ENCODE measurements at regions not wholly inside any gene's neighbourhood (a gene's known extent, or its start where the extent isn't known, plus 50 kb on each side); places are given as distances from the start of the nearest gene placed in this dataset.
"Not testable (repeated sequence)": the region's sequence is repeated elsewhere in the genome, so short reads cannot be mapped to it uniquely, and the experiment has no call there.

GRCh38 chr4:126172126-126172525, 857.4 kb downstream of the FAT4 start:
- DNase-seq = no peak

DNA sequence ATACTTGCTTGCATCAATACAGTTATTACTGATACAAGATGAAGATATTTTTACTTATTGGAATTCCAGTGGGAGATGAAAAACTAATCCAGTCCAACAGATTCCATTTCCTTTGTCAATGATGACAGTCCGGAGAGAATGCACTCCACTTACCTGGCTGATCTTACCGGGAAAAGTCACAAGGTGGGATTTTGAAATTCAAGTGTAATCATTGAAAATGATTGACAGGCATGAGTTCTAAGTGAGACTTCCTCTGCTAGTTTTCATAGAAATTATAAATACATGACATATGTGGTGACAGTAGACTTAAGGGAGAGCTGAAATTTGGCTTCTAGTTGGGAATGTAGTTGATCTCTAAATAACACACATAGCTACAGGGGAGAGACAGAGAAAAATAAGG, 859.9 kb downstream of the FAT4 start:
- no peak for DNase-seq

DNA sequence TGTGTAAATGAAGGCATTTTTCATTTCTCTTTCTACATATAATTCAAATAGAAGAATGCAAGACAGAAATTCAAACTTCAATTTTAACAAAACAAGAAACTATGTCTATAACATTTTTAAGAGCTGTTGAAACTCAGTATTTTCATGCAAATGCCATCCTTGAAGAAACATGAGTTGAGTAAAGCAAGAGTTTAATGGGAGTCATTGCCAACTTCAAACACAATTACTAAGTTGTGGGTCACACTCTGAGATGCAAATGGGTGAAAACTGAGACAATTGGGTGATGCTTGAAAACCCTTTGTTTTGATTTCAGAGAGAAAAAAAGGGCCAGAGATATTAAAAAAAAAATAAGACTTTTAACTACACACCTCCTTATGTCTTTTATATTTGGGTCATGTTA, 865.9 kb downstream of the FAT4 start:
- DNase-seq = no peak

DNA sequence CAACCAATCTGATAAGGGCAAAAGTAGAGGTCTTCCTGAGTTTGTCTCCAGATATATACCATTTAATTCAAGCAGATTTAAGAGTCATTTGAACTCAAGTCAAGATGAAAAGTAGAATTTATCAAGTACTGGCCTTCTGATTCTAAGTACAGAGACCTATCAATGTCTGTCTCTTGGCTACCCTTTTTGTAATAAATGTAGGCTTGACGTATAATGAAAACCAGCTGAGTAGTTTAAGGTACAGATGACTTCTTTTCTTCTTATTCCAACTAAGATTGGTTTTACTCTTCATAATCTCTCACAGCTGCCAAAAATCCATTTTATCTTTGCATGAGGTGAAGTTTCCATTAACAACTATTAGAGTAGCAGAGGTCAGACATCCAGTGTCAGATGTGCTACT, 867.6 kb downstream of the FAT4 start:
- DNase-seq = no peak

DNA sequence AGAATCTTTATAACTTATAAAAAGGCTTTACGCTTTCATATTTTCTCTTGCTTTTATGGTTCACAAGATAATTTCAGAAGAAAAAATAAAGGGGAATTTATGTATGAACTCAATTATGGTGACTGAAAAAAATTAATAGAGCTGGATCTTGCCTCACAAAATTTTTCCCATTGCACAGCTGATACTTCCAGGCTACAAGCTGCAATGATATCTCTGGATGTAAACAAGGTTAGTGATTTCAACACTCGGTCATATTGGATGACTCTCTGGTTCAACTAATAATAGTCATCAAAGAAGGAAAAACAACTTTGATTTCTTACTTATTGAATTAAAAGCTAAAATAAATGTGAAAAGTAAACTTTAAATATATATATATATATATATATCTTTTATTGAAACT, 868.0 kb downstream of the FAT4 start:
- no peak for DNase-seq

DNA sequence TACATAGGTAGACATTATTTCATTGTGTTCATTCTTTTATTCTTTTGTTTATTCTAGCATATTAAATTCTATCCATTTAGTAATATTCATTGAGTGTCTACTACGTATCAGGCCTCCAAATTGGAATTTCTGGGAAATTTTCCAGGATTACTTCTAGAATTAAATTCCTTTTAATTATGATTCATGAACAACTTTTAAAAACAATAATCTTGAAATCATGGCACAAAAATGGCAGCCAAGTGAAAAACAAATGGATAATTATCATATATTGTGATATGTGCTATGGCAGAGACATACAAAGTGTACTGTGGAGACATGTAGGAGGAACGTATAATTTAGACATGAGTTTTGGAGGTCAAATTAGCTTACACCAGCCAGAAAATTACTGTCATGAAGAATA, 868.5 kb downstream of the FAT4 start:
- DNase-seq = no peak

- no peak for DNase-seq
These were observed 876.8 kb downstream of the FAT4 start for GRCh38 chr4:126191536-126191935.

DNA sequence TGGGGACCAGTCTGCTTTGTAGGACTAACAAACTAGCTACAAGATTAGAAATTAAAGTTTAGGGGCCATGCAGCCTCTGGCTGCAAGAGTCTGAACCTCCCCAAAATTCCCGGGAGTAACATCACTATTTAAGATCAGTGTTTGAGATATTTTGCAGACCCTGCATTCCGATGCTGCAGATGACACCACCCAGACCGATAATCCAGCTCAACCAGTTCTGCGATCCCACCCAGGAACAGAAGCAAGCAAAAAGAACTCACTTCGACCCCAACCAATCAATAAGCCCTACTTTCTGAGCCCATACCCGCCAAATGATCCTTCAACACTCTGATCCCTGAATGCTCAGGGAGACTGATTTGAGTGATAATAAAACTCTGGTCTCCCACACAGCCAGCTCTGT, 877.8 kb downstream of the FAT4 start:
- peak; percentile 83 for DNase-seq

DNA sequence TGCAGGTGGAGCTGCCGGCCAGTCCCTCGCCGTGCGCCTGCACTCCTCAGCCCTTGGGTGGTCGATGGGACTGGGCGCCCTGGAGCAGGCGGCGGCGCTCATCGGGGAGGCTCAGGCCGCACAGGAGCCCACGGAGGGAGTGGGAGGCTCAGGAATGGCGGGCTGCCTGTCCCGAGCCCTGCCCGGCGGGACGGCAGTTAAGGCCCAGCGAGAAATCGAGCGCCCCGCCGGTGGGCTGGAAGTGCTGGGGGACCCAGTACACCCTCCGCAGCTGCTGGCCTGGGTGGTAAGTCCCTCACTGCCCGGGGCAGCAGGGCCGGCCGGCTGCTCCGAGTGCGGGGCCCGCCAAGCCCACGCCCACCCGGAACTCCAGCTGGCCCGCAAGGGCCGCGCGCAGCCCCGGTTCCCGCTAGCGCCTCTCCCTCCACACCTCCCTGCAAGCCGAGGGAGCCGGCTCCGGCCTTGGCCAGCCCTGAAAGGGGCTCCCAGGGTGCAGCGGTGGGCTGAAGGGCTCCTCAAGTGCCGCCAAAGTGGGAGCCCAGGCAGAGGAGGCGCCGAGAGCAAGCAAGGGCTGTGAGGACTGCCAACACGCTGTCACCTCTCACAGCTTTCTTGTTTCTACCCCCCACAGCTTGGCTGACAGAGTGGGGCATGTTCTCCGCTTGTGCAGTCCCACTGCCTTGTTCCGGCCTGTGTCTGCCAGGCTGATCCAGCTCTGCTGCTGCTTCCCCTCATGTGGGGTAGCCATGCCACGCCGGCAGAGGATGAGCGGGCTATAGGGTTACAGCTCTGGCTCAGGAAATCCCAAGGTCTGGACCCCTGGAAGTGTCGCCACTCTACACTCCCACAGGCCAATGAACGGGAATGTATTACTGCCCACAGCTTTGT, 886.7 kb downstream of the FAT4 start:
- DNase-seq = not testable (repeated sequence)

DNA sequence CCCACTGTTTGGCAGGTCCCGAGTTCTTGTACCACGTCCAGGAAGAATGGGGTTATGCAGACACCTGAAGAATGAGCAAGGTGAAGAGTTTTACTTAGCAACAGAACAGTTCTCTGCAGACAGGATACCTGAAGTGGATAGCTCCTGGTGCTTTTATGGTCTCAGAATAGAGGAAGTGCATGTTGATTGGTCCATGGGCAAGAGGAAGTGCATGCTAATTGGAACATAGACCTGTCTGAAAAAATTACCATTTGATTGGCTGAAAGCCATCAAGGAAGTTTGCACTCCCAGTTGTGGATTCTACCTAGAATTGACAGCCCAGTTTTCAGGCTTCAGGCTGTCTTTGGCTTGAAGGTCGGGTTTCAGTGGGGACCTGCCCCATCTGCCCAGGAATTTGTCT, 887.5 kb downstream of the FAT4 start:
- DNase-seq = no peak

- no peak for DNase-seq
These were observed 893.2 kb downstream of the FAT4 start for GRCh38 chr4:126207910-126208309.

GRCh38 chr4:126209147-126209546, 894.4 kb downstream of the FAT4 start:
- DNase-seq = no peak

DNA sequence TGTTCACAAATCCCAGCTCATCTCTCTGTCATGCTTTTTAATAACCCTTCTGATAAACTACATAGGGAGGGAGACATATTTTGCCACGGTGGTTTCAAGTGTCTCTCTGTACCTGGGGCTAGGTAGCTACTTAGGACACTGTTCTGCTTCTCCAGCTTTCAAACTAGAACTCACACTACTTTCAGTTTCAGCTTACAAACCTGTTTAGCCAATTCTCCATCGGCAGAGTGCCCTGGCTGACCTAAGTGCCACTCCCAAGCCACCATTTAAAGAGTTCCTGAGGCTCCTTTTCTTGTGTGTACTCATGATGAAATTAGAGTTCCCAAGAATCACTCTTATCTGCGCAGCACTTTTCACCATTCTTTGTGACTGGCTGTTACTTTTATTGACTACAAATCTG, 899.2 kb downstream of the FAT4 start:
- DNase-seq = no peak

- DNase-seq = no peak
These were observed 901.0 kb downstream of the FAT4 start for GRCh38 chr4:126215759-126216158.

GRCh38 chr4:126216611-126217010, 901.9 kb downstream of the FAT4 start:
- no peak for DNase-seq

DNA sequence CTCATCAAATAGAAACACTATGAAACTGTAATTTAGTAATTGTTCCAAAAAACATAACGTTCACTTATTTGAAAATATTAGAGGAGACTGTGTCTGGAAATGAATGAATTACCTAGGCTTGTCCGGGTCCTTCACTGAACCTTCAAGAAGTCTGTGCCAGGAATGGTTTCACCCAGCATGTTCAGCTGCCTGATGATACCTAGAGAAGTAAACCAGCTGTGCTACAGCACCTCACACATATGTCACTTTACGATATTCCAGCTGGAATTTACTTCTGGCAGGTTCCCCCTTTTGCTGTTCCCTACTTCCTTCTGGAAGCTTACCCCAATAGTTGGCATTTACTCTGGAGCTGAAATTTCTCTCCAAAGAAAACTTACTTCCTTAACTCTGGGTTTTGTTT, 906.5 kb downstream of the FAT4 start:
- DNase-seq = no peak

DNA sequence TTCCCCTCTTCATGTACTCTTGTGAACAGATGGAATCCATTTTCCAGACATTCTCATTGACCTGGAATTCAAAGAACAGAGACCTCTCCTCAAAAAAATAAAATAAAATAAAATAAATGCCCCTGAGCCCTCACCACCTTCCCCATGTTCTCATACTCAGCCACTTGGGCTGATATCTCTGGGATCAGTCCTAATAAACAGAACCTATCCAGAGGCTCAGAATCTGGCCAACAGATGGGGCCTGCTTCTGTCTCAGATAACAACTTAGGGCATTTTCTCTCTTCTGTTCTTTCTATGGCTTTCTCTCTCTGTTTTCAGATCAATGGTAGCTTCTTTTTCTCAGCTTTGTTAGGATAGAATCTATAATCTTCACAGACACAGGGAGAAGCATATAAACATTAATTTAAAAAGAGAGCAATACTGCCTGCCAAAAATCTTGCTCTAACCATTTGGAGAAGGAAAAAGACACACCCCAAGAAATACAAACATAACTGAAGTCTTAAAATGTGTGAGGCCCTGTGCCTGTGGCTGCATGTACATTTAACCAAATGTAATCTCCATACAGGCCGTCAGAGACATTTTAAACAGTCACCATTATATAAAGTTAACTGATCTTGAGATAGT, 907.1 kb downstream of the FAT4 start:
- no peak for DNase-seq

GRCh38 chr4:126223784-126224407, 909.1 kb downstream of the FAT4 start:
- no peak for DNase-seq

- DNase-seq = no peak
These were observed 912.7 kb downstream of the FAT4 start for GRCh38 chr4:126227428-126227827.

GRCh38 chr4:126230269-126230668, 915.5 kb downstream of the FAT4 start:
- no peak for DNase-seq

DNA sequence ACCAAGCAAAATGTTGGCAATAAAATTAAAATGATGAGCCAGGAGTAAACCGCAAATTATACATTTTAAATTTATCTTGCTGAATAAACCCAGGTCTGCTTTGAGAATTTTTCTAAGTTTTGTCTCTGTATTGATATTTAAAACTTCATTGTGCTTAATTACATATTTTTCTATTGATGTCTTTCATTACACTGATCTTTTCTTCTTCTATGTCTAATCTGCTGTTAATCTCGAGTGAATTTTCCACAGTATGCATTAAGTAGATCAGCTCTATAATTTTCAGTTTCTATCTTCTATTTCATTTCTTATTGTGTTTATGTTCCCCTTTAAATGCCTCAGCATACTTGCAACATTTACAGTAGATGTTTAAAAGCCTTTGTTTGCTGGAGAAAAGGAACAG, 918.7 kb downstream of the FAT4 start:
- DNase-seq = no peak

DNA sequence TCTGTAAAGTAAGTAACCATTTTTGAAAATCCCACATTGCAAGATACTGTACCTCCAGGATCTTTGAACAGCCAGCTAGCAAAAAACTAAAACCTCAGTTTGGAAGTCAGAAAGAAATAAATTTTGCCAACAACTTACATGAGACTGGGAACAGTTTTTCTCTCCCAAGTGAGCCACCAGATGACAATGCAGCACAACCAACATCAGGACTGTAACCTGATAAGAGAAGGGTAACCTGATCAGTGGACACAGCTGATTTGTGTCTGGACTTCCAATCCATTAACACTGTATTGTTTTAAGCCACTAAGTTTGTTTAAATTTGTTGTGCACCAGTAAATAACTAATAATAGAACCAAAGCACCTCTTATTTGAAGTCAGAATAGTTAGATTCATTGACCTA, 923.3 kb downstream of the FAT4 start:
- DNase-seq = no peak

- DNase-seq = no peak
These were observed 926.9 kb downstream of the FAT4 start for GRCh38 chr4:126241634-126242033.
